Upper lobe of left lung (tissue), 6 donors: ENCODE measurements at regions not wholly inside any gene's neighbourhood (a gene's known extent, or its start where the extent isn't known, plus 50 kb on each side); places are given as distances from the start of the nearest gene placed in this dataset.

ENCODE experiments used
- ATAC-seq, 2 donors: fragments of 200-7000 bp; cut with Tn5 transposase; one replicate each; pipeline ENCODE4 v1.9.1; 2022; ENCODE audit warnings: mild to moderate bottlenecking in 2 of 2, moderate library complexity in 2 of 2; ENCODE audit not compliant: low FRiP score in 2 of 2
- DNase-seq, 2 donors: peaks; one replicate each; pipeline ENCODE4 v3.0.0-alpha.2; 2019 to 2020
- H3K27ac ChIP-seq, 4 donors: fragments of 200-600 bp; sonication (generic); one replicate each; pipeline ENCODE4 v1.5.1; 2016 to 2019
- H3K27me3 ChIP-seq, 4 donors: fragments of 200-600 bp; sonication (generic); one replicate each; pipeline ENCODE4 v1.5.1; 2017 to 2019
- H3K36me3 ChIP-seq, 4 donors: fragments of 200-600 bp; sonication (generic); one replicate each; pipeline ENCODE4 v1.5.1; 2016 to 2019
- H3K4me1 ChIP-seq, 4 donors: fragments of 200-600 bp; sonication (generic); one replicate each; pipeline ENCODE4 v1.5.1; 2018 to 2019
- H3K4me3 ChIP-seq, 4 donors: fragments of 200-600 bp; sonication (generic); one replicate each; pipeline ENCODE4 v1.5.1; 2017 to 2019; ENCODE audit warnings: mild to moderate bottlenecking in 2 of 4, moderate library complexity in 1 of 4
- H3K9me3 ChIP-seq, 4 donors: fragments of 200-600 bp; sonication (generic); one replicate each; pipeline ENCODE4 v1.5.1; 2018 to 2019
- EP300 ChIP-seq, 4 donors: sonication (generic); formaldehyde crosslinking; IDR thresholded peaks; one replicate each; pipeline ENCODE4 v1.5.1; 2017; ENCODE audit warnings: antibody characterized with exemption in 4 of 4, control low read depth in 2 of 4
- POLR2A ChIP-seq, 4 donors: fragments of 450-650 bp; IDR thresholded peaks; one replicate each; pipeline ENCODE4 v1.5.1; 2016 to 2017; ENCODE audit warnings: antibody characterized with exemption in 4 of 4, mild to moderate bottlenecking in 2 of 4
- POLR2AphosphoS5 ChIP-seq, 2 donors: sonication (generic); formaldehyde crosslinking; IDR thresholded peaks; one replicate each; pipeline ENCODE4 v1.5.1; 2017; ENCODE audit warnings: antibody characterized with exemption in 2 of 2
- WGBS, 2 donors: methylation state at CpG; one replicate each; pipeline ENCODE4 v1.1.5; 2017 to 2018; 5-methylcytosine and 5-hydroxymethylcytosine counted together
- TF ChIP-seq, protein P1 (sequence below), 6 experiments: fragments of 450-650 bp in 4 of 6; fragments of 200-600 bp in 2 of 6; sonication (generic) in 2 of 6; IDR thresholded peaks; one replicate each; pipeline ENCODE4 v1.5.1; 2016 to 2019; ENCODE audit warnings: antibody characterized with exemption in 6 of 6
- donor health status: DM: no; HTN: no; CAD: no; lungs with moderate emphysema.
- donor health status: DM: no; HTN: yes; CAD: no; lungs with severe emphysema.

DNA sequence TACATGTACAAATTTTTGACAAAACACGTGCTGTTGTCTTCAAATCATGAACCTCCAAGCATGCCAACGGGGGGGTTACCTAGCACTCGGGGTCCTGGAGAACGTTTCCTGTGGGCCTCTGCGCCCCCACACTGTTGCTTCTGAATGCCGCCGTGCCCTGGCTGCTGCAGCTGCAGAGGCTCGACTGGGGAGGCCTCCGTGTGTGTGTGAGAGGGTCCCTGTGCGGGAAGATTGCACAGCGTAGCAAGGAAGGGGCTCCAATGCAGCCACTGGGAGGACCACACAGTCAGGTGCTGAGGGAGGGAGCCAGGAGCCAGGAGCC is 1322.2 kb downstream of the TBC1D22A start:
- peak in 1 of 2 donors; percentile 47 for DNase-seq
- H3K4me3 ChIP-seq, result no peak overlapping the region
- H3K27me3 ChIP-seq, result no peaks in the 10 kb centered on the region
- WGBS, 2 donors, result 72 to 75% methylated on average over 11 of the region's 11 CpGs
- no peak for ATAC-seq
- no peaks in the 10 kb centered on the region for H3K9me3 ChIP-seq
- no peaks in the 10 kb centered on the region for H3K36me3 ChIP-seq
- TF ChIP-seq POLR2AphosphoS5 (IDR thresholded peaks at IDR 0.05) (no peak), EP300 (IDR thresholded peaks at IDR 0.05) (no peak), POLR2A (IDR thresholded peaks at IDR 0.05) (no peak)
- TF ChIP-seq, protein P1, sequence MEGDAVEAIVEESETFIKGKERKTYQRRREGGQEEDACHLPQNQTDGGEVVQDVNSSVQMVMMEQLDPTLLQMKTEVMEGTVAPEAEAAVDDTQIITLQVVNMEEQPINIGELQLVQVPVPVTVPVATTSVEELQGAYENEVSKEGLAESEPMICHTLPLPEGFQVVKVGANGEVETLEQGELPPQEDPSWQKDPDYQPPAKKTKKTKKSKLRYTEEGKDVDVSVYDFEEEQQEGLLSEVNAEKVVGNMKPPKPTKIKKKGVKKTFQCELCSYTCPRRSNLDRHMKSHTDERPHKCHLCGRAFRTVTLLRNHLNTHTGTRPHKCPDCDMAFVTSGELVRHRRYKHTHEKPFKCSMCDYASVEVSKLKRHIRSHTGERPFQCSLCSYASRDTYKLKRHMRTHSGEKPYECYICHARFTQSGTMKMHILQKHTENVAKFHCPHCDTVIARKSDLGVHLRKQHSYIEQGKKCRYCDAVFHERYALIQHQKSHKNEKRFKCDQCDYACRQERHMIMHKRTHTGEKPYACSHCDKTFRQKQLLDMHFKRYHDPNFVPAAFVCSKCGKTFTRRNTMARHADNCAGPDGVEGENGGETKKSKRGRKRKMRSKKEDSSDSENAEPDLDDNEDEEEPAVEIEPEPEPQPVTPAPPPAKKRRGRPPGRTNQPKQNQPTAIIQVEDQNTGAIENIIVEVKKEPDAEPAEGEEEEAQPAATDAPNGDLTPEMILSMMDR (IDR thresholded peaks at IDR 0.05), result no peak
- no peak overlapping the region for H3K27ac ChIP-seq
- H3K4me1 ChIP-seq, result no peaks in the 10 kb centered on the region

DNA sequence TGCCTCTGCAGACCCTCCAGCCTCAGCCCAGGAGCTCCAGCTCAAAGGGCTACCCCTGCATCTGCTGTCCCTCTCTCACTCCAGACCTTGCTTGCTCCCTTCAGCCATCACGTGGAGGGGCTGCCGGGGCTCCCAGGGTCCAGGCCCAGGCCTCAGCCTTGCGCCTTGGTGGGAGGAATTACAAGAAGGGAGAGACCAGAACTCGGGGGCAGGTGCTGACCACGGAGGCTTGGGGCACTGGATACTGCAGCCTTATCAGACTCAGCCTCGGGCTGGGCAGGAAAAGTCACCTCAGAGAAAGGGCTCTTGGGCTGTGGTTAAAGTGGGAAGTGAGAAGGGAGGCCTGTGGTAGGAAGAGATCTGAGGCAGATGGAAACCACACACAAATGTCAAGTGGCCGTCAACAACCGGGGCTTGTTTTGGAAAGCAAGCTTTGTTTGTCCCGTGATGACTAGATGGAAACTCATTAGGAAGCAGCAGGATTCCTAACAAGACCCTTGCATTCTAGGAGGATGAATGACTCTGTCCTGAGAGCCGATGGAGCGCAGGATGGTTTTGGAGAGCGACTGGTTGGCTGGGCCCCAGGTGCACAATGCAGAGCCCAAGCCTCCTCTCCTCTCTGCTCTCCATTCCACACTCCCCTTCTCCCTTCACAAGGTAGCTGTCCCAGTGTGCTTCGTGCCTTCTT is 1321.7 kb downstream of the TBC1D22A start:
- Histone ChIP-seq H3K9me3 (no peaks in the 10 kb centered on the region), H3K27ac (no peak overlapping the region), H3K4me1 (no peaks in the 10 kb centered on the region), H3K36me3 (no peaks in the 10 kb centered on the region), H3K4me3 (no peak overlapping the region), H3K27me3 (no peaks in the 10 kb centered on the region)
- no peak for ATAC-seq
- WGBS, 2 donors, result 51 to 52% methylated on average over 12 to 13 of the region's 13 CpGs
- TF ChIP-seq POLR2A (IDR thresholded peaks at IDR 0.05), result no peak
- peak in 1 of 2 donors; percentile 56 for DNase-seq

DNA sequence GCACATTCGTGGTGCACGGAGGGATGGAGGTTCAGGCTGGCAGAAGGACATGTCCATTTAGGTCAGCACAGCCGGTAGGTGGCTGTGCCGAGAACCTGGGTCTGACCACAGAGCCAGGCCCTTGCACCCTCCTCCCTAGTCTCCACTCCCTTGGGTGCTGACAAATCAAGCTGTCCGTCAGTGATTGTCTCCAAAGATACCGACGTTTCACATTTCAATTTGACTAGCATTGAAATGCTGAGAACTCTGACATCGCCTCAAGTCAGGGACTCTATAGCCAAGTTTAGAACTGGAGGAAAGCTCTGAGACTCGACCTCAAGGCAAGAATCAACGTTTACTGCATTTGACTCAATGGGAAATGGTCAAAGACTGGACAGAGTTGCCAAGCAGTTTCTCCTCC is 1321.1 kb downstream of the TBC1D22A start:
- no peak for TF ChIP-seq EP300 (IDR thresholded peaks at IDR 0.05)
- no peak for TF ChIP-seq POLR2A (IDR thresholded peaks at IDR 0.05)
- TF ChIP-seq, protein P1 (IDR thresholded peaks at IDR 0.05), result no peak
- H3K4me3 ChIP-seq, result no peak overlapping the region
- H3K36me3 ChIP-seq, result no peaks in the 10 kb centered on the region
- DNase-seq (no peak), ATAC-seq (no peak)
- no peaks in the 10 kb centered on the region for H3K27me3 ChIP-seq
- no peak overlapping the region for H3K27ac ChIP-seq
- no peaks in the 10 kb centered on the region for H3K4me1 ChIP-seq
- H3K9me3 ChIP-seq, result no peaks in the 10 kb centered on the region
- 67 to 78% methylated on average over 5 to 10 of the region's 10 CpGs for WGBS, 2 donors

DNA sequence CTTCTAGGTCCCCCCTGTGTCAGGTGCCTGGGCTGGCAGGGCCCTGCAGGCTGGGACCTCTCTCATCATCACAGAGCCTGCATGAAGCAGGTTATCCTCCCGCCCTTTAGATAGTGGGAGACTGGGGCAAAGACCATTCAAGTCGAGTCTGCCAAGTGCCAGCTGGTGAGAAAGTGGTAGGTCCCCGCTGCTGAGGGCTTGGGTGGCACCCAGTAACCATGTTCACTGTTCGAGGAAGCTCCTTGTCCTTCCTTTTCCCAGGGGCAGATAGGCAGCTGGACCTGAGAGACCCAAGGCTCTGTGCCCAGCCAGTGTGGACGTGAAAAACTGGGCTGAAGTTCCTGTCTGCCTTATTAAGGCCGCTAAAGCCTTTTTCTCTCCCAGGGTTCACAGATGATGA is 1319.8 kb downstream of the TBC1D22A start:
- Histone ChIP-seq H3K9me3 (no peaks in the 10 kb centered on the region), H3K36me3 (no peaks in the 10 kb centered on the region), H3K27me3 (no peaks in the 10 kb centered on the region), H3K4me3 (no peak overlapping the region), H3K4me1 (no peaks in the 10 kb centered on the region), H3K27ac (no peak overlapping the region)
- ATAC-seq, result no peak
- TF ChIP-seq, protein P1 (IDR thresholded peaks at IDR 0.05), result no peak
- no peak for TF ChIP-seq POLR2A (IDR thresholded peaks at IDR 0.05)
- TF ChIP-seq POLR2AphosphoS5 (IDR thresholded peaks at IDR 0.05), result no peak
- no peak for TF ChIP-seq EP300 (IDR thresholded peaks at IDR 0.05)
- WGBS, 2 donors, result 78 to 82% methylated on average over 6 of the region's 6 CpGs
- no peak for DNase-seq

DNA sequence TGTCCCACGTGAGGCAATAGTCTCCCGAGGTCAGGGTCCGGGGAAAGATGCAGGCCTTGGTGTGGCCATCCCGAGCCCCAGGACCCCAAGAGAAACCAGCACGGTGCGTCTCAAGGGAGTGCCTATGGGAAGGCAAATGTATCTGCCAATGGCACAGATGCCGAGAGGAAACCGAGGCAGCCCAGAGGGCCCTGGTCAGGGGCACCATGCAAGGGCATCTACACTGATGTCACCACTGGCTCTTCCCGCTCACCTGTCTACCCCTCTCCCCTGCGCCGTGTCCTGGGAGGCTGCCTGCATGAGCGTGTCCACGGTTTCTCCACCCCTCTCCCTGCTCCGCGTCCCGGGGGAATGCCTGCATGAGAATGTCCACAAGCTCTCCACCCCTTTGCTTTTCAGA is 1318.8 kb downstream of the TBC1D22A start:
- WGBS, 2 donors, result 82 to 86% methylated on average over 13 to 16 of the region's 16 CpGs
- TF ChIP-seq EP300 (IDR thresholded peaks at IDR 0.05), result no peak
- no peak for TF ChIP-seq POLR2AphosphoS5 (IDR thresholded peaks at IDR 0.05)
- TF ChIP-seq POLR2A (IDR thresholded peaks at IDR 0.05), result no peak
- TF ChIP-seq, protein P1 (IDR thresholded peaks at IDR 0.05), result no peak
- Histone ChIP-seq H3K4me3 (no peak overlapping the region), H3K27me3 (no peaks in the 10 kb centered on the region), H3K36me3 (no peaks in the 10 kb centered on the region), H3K9me3 (no peaks in the 10 kb centered on the region), H3K27ac (no peak overlapping the region), H3K4me1 (no peaks in the 10 kb centered on the region)
- peak in 1 of 2 donors; percentile 42 for DNase-seq
- no peak for ATAC-seq
